PC-9 (cell line): ENCODE measurements at regions not wholly inside any gene's neighbourhood (a gene's known extent, or its start where the extent isn't known, plus 50 kb on each side); places are given as distances from the start of the nearest gene placed in this dataset.

Source experiments
- CTCF ChIP-seq: fragments of 200-600 bp; sonication (generic); conservative IDR thresholded peaks from 2 replicates; pipeline ENCODE4 v1.6.1; 2017; ENCODE audit warnings: mixed run types, antibody characterized with exemption, mild to moderate bottlenecking, moderate library complexity
- EZH2 ChIP-seq: fragments of 200-600 bp; sonication (generic); IDR thresholded peaks from 2 replicates; pipeline ENCODE4 v1.8.0; 2017; ENCODE audit warnings: antibody characterized with exemption, low read depth

- TF ChIP-seq CTCF (no peak), EZH2 (no peak)
Measured at GRCh38 chr16:73515616-73516015, 467.7 kb upstream of the ZFHX3 start.
